ENCODE measurements at regions not wholly inside any gene's neighbourhood (a gene's known extent, or its start where the extent isn't known, plus 50 kb on each side); places are given as distances from the start of the nearest gene placed in this dataset.

- no peak for DNase-seq (ENCODE audit: low read depth)
- TF ChIP-seq, protein P1, sequence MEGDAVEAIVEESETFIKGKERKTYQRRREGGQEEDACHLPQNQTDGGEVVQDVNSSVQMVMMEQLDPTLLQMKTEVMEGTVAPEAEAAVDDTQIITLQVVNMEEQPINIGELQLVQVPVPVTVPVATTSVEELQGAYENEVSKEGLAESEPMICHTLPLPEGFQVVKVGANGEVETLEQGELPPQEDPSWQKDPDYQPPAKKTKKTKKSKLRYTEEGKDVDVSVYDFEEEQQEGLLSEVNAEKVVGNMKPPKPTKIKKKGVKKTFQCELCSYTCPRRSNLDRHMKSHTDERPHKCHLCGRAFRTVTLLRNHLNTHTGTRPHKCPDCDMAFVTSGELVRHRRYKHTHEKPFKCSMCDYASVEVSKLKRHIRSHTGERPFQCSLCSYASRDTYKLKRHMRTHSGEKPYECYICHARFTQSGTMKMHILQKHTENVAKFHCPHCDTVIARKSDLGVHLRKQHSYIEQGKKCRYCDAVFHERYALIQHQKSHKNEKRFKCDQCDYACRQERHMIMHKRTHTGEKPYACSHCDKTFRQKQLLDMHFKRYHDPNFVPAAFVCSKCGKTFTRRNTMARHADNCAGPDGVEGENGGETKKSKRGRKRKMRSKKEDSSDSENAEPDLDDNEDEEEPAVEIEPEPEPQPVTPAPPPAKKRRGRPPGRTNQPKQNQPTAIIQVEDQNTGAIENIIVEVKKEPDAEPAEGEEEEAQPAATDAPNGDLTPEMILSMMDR (conservative IDR thresholded peaks at IDR 0.05; ENCODE audit: low read depth, low read length), result no peak
- H3K4me3 ChIP-seq (ENCODE audit: low read depth, low read length), result no peak overlapping the region
Observed at GRCh38 chrX:40439625-40440532, 140.9 kb upstream of the ATP6AP2 start.

GRCh38 chrX:40437348-40437747, 143.4 kb upstream of the ATP6AP2 start:
- no peak for DNase-seq (ENCODE audit: low read depth)
- TF ChIP-seq, protein P1 (conservative IDR thresholded peaks at IDR 0.05; ENCODE audit: low read depth, low read length), result no peak
- H3K4me3 ChIP-seq (ENCODE audit: low read depth, low read length), result no peak overlapping the region

GRCh38 chrX:40434947-40435346, 145.8 kb upstream of the ATP6AP2 start:
- DNase-seq (ENCODE audit: low read depth), result peak; percentile 49
- peak overlapping the region; percentile 34 for H3K4me3 ChIP-seq (ENCODE audit: low read depth, low read length)
- TF ChIP-seq, protein P1 (conservative IDR thresholded peaks at IDR 0.05; ENCODE audit: low read depth, low read length), result no peak

DNA sequence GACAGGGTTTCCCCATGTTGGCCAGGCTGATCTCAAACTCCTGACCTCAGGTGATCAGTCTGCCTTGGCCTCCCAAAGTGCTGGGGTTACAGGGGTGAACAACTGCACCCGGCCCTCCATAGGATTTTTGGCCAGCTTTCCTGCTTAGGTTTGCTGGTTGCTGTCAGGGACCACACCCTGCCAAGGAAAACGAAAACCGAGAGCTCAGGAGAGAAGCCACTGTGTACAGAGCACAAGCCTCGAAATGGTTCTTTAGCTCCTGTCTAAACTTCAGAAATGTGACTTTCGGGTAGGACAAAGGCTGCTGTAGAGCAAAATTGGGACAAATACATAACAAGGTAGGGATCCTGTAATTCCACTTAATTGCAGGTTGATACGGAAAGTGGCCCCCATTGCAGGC, 146.3 kb upstream of the ATP6AP2 start:
- TF ChIP-seq, protein P1 (conservative IDR thresholded peaks at IDR 0.05; ENCODE audit: low read depth, low read length), result no peak
- no peak for DNase-seq (ENCODE audit: low read depth)
- H3K4me3 ChIP-seq (ENCODE audit: low read depth, low read length), result no peak overlapping the region

GRCh38 chrX:40433160-40433559, 147.6 kb upstream of the ATP6AP2 start:
- H3K4me3 ChIP-seq (ENCODE audit: low read depth, low read length), result no peak overlapping the region
- TF ChIP-seq, protein P1 (conservative IDR thresholded peaks at IDR 0.05; ENCODE audit: low read depth, low read length), result no peak
- DNase-seq (ENCODE audit: low read depth), result no peak

- H3K4me3 ChIP-seq (ENCODE audit: low read depth, low read length), result no peak overlapping the region
- TF ChIP-seq, protein P1 (conservative IDR thresholded peaks at IDR 0.05; ENCODE audit: low read depth, low read length), result no peak
- DNase-seq (ENCODE audit: low read depth), result no peak
Observed at GRCh38 chrX:40424259-40424658, 156.5 kb upstream of the ATP6AP2 start.

DNA sequence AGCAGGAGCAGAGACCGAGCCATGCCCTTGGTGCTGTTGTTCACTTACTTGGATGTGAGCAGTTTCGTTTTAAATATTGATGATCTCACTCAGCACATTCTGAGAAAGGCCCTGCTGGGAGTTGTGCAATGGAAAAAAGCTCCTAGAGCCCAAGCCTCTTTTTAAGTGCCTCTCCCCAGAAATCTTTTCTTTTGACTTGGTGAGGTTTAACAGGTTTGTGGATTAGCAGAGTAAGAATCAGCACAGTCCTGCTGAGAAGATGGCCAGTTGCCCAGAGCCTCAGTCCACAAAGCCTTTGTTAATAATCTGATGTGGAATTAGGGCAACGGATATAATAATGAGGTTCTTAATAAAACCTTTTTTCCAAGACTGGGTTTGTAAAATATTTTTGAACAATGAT, 157.5 kb upstream of the ATP6AP2 start:
- no peak overlapping the region for H3K4me3 ChIP-seq (ENCODE audit: low read depth, low read length)
- peak; percentile 82 for DNase-seq (ENCODE audit: low read depth)
- TF ChIP-seq, protein P1 (conservative IDR thresholded peaks at IDR 0.05; ENCODE audit: low read depth, low read length), result no peak
